IPS DF 6.9 (cell line): ENCODE measurements at regions not wholly inside any gene's neighbourhood (a gene's known extent, or its start where the extent isn't known, plus 50 kb on each side); places are given as distances from the start of the nearest gene placed in this dataset.

Experiments used
- DNase-seq: peaks from one replicate; pipeline ENCODE4 v3.0.0-alpha.2; 2013; ENCODE audit warnings: low read depth, low spot score
- H3K27ac ChIP-seq: one replicate; pipeline ENCODE4 v1.5.1; 2013; ENCODE audit warnings: low read length, control low read depth
- H3K27me3 ChIP-seq: 2 replicates; pipeline ENCODE4 v1.6.1; 2013; ENCODE audit warnings: mild to moderate bottlenecking, low read length; ENCODE audit not compliant: control insufficient read depth, insufficient read depth
- H3K36me3 ChIP-seq: 2 replicates; pipeline ENCODE4 v1.6.1; 2013; ENCODE audit warnings: low read length; ENCODE audit not compliant: control insufficient read depth, insufficient read depth
- H3K4me1 ChIP-seq: 2 replicates; pipeline ENCODE4 v1.6.1; 2013; ENCODE audit warnings: low read length; ENCODE audit not compliant: control insufficient read depth, insufficient read depth
- H3K4me3 ChIP-seq: 2 replicates; pipeline ENCODE4 v1.5.1; 2013; ENCODE audit warnings: mild to moderate bottlenecking, low read length
- H3K9me3 ChIP-seq: 2 replicates; pipeline ENCODE4 v1.6.1; 2013; ENCODE audit warnings: low read length, inconsistent platforms; ENCODE audit not compliant: control insufficient read depth, insufficient read depth
- WGBS: extraction: QIAGEN DNeasy Blood & Tissue Kit; methylation state at CpG from one replicate; pipeline ENCODE4 v1.1.7; 2013; ENCODE audit warnings: mixed read lengths, missing lambda C conversion rate; ENCODE audit not compliant: insufficient read length, insufficient coverage; 5-methylcytosine and 5-hydroxymethylcytosine counted together

- no CpG with 5 or more reads among the region's 9 CpGs for WGBS
- Histone ChIP-seq H3K27ac (no peak overlapping the region), H3K4me1 (peaks cover 5% of the 10 kb centered on the region), H3K27me3 (no peaks in the 10 kb centered on the region), H3K36me3 (no peaks in the 10 kb centered on the region), H3K9me3 (no peaks in the 10 kb centered on the region), H3K4me3 (no peak overlapping the region)
- no peak for DNase-seq
These were observed 65.3 kb downstream of the KCNF1 start for GRCh38 chr2:10977003-10977402.

DNA sequence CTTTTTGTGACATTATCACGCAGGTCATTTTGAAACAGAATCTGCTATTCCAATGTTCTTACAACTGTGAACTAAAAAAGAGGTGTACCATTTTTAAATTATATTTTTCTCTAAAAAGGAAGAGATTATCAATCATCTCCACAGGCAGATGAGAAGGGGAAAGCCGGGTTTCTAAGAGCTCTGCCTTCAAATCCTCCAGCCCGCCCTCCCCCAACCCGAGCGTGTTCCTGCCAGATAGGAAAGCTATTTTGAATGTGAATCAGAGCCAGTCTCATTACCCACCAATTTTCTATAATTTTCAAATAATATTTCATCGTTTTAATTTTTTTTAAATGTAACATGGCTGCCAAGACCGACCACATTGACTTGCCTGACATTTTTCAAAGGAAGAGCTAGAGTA lies 65.9 kb downstream of the KCNF1 start:
- WGBS = no CpG with 5 or more reads among the region's 7 CpGs
- H3K27ac ChIP-seq = no peak overlapping the region

DNA sequence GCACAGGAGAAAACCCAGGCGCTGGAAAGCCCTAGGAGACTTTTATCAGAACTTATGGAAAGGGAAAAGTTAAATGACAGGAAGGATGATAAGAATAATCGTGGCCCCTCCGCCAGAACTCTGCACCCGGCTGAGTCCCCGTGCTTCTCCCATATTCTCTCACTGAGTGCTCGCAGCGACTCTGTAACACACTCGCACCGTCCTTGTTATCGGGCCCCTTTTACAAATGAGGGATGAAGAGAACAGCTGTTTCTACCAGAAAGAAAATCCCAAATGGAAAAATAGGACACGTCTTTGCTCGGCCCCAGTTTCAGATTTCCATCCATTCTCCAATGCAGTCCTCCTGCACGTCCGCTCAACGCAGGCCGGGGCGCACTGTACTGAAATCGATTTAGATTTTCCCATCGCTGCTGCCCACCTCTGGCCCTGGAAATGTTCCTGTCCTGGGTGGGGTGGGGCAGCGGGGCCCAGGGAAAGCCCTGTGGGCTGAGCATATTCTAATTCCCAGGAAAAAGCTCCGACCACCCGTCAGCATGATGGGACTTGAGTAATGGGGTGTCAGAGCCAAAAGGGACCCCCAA lies 66.4 kb downstream of the KCNF1 start:
- Histone ChIP-seq H3K27me3 (no peaks in the 10 kb centered on the region), H3K9me3 (no peaks in the 10 kb centered on the region), H3K27ac (no peak overlapping the region), H3K4me3 (no peak overlapping the region), H3K4me1 (peaks cover 2% of the 10 kb centered on the region; the same call in 1 of the 2 replicates), H3K36me3 (no peaks in the 10 kb centered on the region)
- DNase-seq = no peak
- no CpG with 5 or more reads among the region's 22 CpGs for WGBS

More for the DNA sequence above, 65.9 kb downstream of the KCNF1 start:
- no peak for DNase-seq
- H3K4me1 ChIP-seq = peaks cover 4% of the 10 kb centered on the region
- no peaks in the 10 kb centered on the region for H3K27me3 ChIP-seq
- H3K9me3 ChIP-seq = no peaks in the 10 kb centered on the region
- no peaks in the 10 kb centered on the region for H3K36me3 ChIP-seq
- H3K4me3 ChIP-seq = no peak overlapping the region

DNA sequence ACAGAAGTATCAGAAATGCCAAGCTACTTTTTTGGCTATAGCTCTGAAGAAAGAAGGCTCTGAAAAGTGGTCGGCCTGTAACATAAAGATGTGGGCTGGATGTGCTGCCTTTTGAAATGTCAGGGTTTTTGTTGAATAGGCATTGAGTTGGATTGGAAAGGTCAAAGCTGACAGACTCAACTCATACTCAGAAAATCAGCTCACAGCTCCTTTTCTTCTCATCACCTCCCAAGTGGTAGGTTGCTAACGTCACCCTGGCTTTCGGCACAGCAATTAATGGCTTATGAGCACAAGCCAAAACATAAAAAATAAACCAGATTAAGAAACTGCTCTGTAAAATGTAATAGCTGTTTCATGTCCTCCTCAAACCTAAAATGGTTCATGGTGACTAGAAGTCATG lies 68.3 kb downstream of the KCNF1 start:
- H3K27ac ChIP-seq = no peak overlapping the region
- WGBS = no CpG with 5 or more reads among the region's 3 CpGs

DNA sequence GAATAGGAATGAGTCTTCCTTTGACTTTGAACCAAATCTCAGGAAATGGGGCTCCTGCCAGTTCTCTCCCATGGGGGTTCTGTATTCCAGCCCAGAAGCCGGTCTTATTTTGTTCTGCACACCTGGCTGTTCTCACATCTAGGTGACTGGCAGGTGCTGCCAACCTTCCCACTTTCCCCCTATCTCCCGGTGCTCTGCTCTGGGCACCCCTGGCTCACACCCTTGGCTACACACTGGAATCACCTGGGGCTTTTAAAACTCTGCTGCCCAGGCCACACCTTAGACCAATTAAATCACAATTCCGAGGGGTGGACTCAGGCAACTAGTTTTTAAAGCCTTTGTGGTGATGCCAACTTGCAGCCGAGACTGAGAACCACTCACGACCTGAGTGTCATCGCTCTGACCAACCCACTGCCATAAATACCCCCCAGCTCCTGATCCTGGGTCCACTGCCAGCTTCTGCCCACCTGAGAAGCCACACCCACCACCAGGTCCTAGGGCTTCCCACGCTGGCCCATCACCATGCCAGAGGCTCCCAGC lies 69.2 kb downstream of the KCNF1 start:
- no CpG with 5 or more reads among the region's 7 CpGs for WGBS
- no peak for DNase-seq
- Histone ChIP-seq H3K27me3 (no peaks in the 10 kb centered on the region), H3K36me3 (no peaks in the 10 kb centered on the region), H3K9me3 (no peaks in the 10 kb centered on the region), H3K4me3 (no peak overlapping the region), H3K27ac (no peak overlapping the region), H3K4me1 (0 out of 2 replicates have a peak, but pooled peaks cover 1% of the 10 kb centered on the region)

More for the DNA sequence above, 68.3 kb downstream of the KCNF1 start:
- no peaks in the 10 kb centered on the region for H3K36me3 ChIP-seq
- no peaks in the 10 kb centered on the region for H3K9me3 ChIP-seq
- H3K27me3 ChIP-seq = no peaks in the 10 kb centered on the region
- no peak overlapping the region for H3K4me3 ChIP-seq
- 0 out of 2 replicates have a peak, but pooled peaks cover 1% of the 10 kb centered on the region for H3K4me1 ChIP-seq
- DNase-seq = no peak

- Histone ChIP-seq H3K4me1 (0 out of 2 replicates have a peak, but pooled peaks cover 1% of the 10 kb centered on the region), H3K36me3 (no peaks in the 10 kb centered on the region), H3K27me3 (no peaks in the 10 kb centered on the region), H3K9me3 (no peaks in the 10 kb centered on the region), H3K4me3 (no peak overlapping the region), H3K27ac (no peak overlapping the region)
- no peak for DNase-seq
- WGBS = no CpG with 5 or more reads among the region's 7 CpGs
These were observed 69.7 kb downstream of the KCNF1 start for GRCh38 chr2:10981451-10981850.

- Histone ChIP-seq H3K27me3 (no peaks in the 10 kb centered on the region), H3K9me3 (no peaks in the 10 kb centered on the region), H3K4me1 (0 out of 2 replicates have a peak, but pooled peaks cover 1% of the 10 kb centered on the region), H3K4me3 (no peak overlapping the region), H3K36me3 (no peaks in the 10 kb centered on the region), H3K27ac (no peak overlapping the region)
- DNase-seq = no peak
- WGBS = no CpG with 5 or more reads among the region's 13 CpGs
These were observed 70.3 kb downstream of the KCNF1 start for GRCh38 chr2:10981941-10982431.

DNA sequence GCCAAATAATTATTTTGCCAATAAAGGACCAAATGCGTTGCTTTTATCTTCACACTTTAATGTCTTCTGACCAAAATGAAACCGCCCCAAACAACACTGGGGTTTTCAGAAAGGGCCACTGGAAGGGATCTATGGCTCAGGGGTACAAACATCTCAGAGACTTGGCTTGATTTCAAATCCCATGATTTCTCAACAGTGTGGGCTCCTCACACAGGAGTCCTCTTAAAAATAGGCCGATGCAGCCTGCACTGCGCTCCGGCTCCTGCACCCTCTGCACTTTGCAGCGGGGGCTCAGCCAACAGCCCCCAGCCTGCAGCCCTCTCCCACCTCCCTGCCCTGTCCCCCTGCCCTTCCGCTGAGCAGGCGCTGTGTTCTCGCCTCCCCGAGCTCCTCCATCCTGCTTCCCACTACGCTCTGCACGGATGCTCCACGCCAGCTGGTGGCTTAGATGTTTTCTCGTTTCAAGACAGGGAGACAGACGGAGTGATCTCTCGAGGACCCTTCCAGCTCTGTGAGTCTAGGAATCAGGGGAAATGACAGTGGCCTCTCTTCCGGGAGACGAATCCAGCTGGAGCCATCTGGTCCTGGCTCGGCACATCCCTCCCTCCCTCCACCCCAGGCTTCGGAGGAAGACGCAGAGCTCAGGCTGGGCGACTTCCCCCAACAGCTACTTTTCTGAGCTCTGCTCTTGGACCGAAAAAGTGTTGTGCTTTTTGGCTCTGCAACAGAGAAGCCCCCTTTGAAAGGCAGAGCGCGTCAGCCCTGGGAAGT lies 71.4 kb downstream of the KCNF1 start:
- no CpG with 5 or more reads among the region's 25 CpGs for WGBS
- H3K36me3 ChIP-seq = no peaks in the 10 kb centered on the region
- DNase-seq = no peak
- H3K27ac ChIP-seq = no peak overlapping the region
- no peak overlapping the region for H3K4me3 ChIP-seq
- H3K9me3 ChIP-seq = no peaks in the 10 kb centered on the region
- H3K4me1 ChIP-seq = no peaks in the 10 kb centered on the region
- H3K27me3 ChIP-seq = no peaks in the 10 kb centered on the region

DNA sequence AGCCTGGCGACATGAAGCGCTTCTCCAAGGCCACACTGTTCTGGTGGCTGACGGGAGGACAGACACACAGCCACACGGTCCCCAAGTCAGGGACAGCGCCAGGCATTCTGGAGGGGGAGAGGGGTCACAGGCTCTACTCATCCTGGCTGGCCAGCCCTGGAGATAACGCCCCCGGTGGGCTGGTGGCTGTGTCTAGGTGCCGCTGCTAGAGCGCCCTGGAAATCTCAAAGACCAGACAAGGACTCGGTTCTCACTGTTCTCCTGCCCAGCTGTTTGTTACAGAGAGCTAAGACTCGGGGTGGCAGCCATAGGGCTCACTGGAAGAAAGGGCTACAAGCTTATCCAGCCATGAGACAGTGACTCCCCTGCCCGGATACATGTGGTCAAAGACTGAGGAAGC lies 72.0 kb downstream of the KCNF1 start:
- no peak for DNase-seq
- no peaks in the 10 kb centered on the region for H3K36me3 ChIP-seq
- H3K4me1 ChIP-seq = no peaks in the 10 kb centered on the region
- H3K27ac ChIP-seq = no peak overlapping the region
- no CpG with 5 or more reads among the region's 12 CpGs for WGBS
- no peaks in the 10 kb centered on the region for H3K9me3 ChIP-seq
- no peak overlapping the region for H3K4me3 ChIP-seq
- no peaks in the 10 kb centered on the region for H3K27me3 ChIP-seq

GRCh38 chr2:10984418-10985135 lies 72.8 kb downstream of the KCNF1 start:
- Histone ChIP-seq H3K27me3 (no peaks in the 10 kb centered on the region), H3K27ac (no peak overlapping the region), H3K4me3 (no peak overlapping the region), H3K4me1 (no peaks in the 10 kb centered on the region), H3K9me3 (no peaks in the 10 kb centered on the region), H3K36me3 (no peaks in the 10 kb centered on the region)
- no CpG with 5 or more reads among the region's 6 CpGs for WGBS
- no peak for DNase-seq
